HG03565 (cell line): ENCODE measurements at regions not wholly inside any gene's neighbourhood (a gene's known extent, or its start where the extent isn't known, plus 50 kb on each side); places are given as distances from the start of the nearest gene placed in this dataset.

Source experiments
- ATAC-seq: cut with Tn5 transposase; IDR thresholded peaks from one replicate; pipeline ENCODE4 v1.9.1; 2021; ENCODE audit warnings: mild to moderate bottlenecking, moderate library complexity; ENCODE audit not compliant: unreplicated experiment

GRCh38 chr6:113423956-113424355, 433.2 kb upstream of the MARCKS start:
- ATAC-seq = no peak

GRCh38 chr6:113425977-113426660, 431.0 kb upstream of the MARCKS start:
- no peak for ATAC-seq

- ATAC-seq = no peak
These were observed 429.5 kb upstream of the MARCKS start for GRCh38 chr6:113427617-113428016.

- ATAC-seq = no peak
These were observed 428.4 kb upstream of the MARCKS start for GRCh38 chr6:113428702-113429101.

GRCh38 chr6:113432521-113433334, 424.4 kb upstream of the MARCKS start:
- ATAC-seq = no peak

- no peak for ATAC-seq
These were observed 423.7 kb upstream of the MARCKS start for GRCh38 chr6:113433335-113433991.

GRCh38 chr6:113434641-113435040, 422.5 kb upstream of the MARCKS start:
- ATAC-seq = no peak

GRCh38 chr6:113437566-113437965, 419.6 kb upstream of the MARCKS start:
- ATAC-seq = no peak

- no peak for ATAC-seq
These were observed 417.3 kb upstream of the MARCKS start for GRCh38 chr6:113439866-113440265.

GRCh38 chr6:113442040-113442439, 415.1 kb upstream of the MARCKS start:
- no peak for ATAC-seq

GRCh38 chr6:113445201-113445600, 411.9 kb upstream of the MARCKS start:
- no peak for ATAC-seq

- no peak for ATAC-seq
These were observed 409.9 kb upstream of the MARCKS start for GRCh38 chr6:113447088-113447831.

- ATAC-seq = no peak
These were observed 408.1 kb upstream of the MARCKS start for GRCh38 chr6:113449051-113449450.

GRCh38 chr6:113450061-113450465, 407.1 kb upstream of the MARCKS start:
- ATAC-seq = no peak

- no peak for ATAC-seq
These were observed 406.1 kb upstream of the MARCKS start for GRCh38 chr6:113451049-113451448.

GRCh38 chr6:113457198-113457597, 399.9 kb upstream of the MARCKS start:
- ATAC-seq = no peak

- ATAC-seq = no peak
These were observed 399.4 kb upstream of the MARCKS start for GRCh38 chr6:113457751-113458150.

- ATAC-seq = no peak
These were observed 398.7 kb upstream of the MARCKS start for GRCh38 chr6:113458368-113459010.

- ATAC-seq = no peak
These were observed 395.8 kb upstream of the MARCKS start for GRCh38 chr6:113461153-113461932.

- no peak for ATAC-seq
These were observed 392.6 kb upstream of the MARCKS start for GRCh38 chr6:113464536-113464935.
